ENCODE measurements at regions not wholly inside any gene's neighbourhood (a gene's known extent, or its start where the extent isn't known, plus 50 kb on each side); places are given as distances from the start of the nearest gene placed in this dataset.
"Not testable (repeated sequence)": the region's sequence is repeated elsewhere in the genome, so short reads cannot be mapped to it uniquely, and the experiment has no call there.

DNA sequence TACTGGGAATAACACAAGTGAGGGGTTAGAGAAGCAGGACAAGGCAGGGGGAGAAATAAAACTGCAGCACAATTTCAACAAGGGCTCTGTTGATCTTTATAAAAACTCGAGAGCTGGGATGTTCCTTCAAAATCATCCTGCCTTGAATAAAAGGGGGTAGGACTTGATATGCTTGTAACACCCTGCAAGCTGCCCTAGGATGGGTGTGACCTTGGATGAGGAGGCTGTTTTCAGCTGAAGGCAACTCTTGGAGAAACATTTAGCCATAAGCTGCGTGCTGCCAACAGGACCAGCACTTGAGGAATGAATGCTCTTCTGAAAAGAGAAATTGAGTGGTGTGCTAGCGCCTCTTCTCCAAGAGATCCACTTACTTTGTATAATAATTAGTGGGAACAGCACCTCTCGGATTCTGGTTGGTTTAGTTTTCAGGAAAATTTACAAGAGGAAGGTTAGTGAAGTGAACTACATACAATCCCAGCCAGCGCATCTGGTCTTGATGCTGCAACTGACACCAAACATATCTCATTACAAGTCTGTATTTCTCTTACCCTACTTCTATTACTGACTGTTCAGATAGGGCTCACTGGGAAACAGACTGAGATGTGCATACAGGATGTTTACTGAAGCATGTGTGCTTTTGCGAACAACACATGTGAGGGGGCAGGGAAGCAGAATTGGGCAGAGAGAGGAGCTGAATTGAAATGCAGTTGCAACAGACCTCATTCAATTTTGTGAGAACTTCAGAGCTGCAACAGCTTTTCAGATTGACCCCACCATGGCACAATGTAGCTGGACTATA, 643.0 kb upstream of the GOLIM4 start:
- no peak for DNase-seq

DNA sequence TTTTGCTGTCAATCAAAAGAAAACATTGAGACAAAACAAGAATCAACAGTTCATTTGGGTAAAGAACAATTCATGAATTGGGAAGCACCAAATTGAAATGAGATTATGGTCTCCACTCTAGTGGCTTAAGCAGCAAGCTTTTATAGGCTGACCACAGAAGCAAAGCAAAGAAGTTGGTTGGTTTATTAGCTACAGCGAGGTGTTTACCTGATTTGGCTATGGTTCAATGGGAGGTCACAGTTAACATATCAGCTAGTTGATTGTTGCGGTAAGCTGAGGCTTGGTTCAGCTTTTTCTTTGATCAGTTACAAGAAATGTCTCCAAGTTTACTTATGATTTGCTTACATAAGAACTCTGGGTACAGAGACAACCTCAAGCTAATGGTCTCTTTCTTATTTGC, 640.5 kb upstream of the GOLIM4 start:
- DNase-seq: no peak

DNA sequence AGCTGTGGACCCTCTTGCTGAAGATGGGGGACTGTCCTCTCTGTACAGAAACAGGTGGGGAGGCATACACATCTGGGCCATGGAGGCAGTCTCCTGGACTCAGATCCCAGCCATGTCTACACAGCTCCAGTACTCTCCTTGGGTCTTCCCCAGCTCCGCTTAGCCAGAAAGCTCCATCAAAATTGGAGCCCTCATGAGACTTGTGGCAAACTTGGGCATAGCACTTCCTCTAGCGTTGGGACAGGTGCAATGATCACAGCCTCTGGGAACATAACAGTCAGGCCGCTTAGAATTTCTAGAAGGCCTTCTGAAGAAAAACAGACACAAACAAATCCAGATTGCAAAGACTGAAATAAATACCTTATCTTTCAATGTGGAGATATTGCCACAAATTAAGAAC, 634.3 kb upstream of the GOLIM4 start:
- DNase-seq: no peak

DNA sequence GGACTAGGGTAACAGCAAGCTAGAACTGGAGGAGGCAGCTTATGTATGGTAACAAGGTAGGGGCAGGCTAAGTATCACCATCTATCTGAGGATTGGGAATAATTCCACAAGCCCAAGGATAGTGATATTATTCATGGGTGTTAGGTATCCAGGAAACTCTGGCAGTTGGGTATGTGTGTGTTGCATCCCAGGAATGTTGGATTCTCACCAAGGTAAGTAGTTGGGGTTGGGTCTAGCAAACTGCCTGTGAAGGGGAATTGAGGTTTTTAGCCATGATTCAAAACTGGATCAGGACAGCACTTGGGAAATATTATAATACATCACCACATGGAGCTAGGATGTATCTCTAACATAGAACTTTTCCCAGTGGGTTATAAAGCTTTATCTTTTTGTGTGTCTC, 626.4 kb upstream of the GOLIM4 start:
- DNase-seq: no peak

DNA sequence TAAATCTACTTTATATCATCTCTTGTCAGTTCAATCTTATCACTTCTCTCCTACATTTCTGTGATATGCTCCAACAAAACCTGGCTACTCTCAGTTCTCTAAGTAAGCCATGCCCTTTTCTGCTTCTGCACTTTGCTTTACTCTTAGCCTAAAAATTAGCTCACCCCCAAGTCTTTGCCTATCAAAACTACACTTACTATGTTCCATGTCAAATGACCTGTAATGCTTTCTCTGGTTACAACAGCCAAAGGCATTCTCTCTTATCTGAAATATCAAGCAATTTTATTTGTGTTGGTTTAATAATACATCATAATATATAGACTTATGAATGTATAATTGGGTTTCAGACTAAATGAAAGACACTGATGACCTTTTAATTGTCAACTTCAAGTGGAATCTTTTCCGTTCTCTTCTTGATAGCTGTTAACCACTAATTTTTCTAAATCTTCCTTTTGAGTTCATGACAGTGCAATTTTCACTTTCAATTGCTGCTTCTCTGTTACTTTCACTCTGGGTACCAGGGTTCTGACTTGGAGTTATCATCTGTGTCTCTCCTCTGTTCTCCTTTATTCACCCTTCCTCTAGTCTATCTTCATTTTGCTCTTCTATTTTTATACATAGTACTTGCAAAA, 619.0 kb upstream of the GOLIM4 start:
- no peak for DNase-seq

DNA sequence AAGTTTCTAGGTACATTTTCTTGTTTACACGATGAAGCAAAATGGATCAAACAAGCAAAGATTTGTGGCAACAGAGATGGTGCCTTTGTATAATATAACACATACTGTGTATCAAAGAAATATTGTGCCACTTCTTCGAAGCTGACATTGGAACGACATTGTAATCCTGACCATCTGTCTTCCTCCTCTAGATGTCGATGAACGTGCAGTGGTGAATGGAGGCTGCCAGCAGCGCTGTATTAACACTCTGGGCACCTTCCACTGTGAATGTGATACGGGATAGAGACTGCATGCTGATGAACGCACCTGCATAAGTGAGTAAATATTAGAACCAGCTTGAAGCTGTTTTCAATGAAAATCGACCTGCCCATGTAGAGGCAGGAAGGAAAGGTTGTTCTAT, 613.3 kb upstream of the GOLIM4 start:
- DNase-seq: no peak

DNA sequence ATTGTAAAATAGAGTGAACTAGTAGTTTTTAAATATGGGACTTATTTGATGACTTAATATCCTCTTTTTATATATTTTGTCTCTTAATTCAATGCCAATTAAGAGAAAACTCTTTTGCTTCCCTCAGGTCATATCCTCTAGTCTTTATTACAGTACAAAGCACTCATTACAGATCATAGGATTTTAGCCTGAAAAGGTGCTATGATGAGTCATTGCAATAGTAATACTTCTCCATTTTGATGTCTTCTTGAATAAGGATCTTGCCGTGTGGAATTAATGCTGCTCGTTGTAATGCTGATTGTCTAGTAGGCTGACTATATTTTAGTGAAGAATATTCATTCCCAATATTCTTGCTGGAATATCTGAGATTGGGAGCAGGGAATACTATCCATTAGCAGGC, 612.2 kb upstream of the GOLIM4 start:
- no peak for DNase-seq

DNA sequence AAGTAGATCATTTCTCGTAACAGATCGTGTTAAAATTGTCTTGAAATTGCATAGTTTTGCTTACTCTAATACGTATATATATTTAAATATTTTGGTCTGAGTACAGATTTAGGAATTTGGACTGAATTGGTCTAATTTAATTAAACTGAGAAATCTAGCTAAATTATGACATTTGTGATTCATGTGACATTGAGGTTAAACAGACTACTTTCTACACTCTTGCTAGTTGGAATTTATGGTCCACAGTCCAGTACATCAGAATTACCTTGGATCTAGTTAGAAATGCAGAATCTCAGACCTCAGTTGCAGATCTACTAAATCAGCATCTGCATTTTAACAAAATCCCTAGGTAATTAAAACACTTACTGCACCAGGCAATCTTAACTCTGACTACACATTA, 609.7 kb upstream of the GOLIM4 start:
- DNase-seq: no peak

DNA sequence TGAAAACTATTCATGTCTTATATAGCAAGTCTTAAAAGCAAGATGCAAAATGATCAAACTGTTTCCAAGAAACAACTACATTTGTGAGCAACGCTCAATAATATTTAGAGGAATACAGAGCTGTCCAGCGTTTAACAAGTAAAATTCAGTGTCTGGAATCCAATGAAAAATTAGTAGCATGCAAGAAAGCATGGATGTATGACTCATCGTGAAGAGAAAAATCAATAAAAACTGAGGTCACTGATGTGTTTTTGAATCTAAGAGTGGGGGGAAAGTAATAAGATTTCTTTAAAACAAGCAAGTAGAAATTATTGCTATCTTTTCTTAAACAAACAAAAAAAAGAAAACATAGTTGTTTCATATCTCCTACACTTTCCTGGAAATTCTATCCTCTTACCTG, 600.3 kb upstream of the GOLIM4 start:
- no peak for DNase-seq

DNA sequence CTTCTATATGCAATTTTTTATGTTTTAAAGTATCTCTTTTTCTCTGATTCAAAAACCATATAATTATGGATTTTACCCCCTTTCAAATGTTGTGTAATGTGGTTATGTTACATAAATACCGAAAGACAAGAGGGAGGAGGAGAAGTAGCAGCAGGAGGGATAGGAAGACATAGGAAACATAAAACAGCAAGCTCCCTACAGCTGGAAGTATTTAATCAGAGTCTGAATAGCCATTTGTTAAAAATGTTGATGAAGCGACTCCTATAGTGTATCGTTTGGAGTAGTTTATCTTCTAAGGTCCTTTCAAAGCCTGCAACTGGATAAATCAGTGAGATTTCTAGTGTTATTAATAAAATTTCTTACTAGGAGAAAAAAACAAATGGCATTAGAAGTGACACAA, 598.1 kb upstream of the GOLIM4 start:
- DNase-seq: no peak

DNA sequence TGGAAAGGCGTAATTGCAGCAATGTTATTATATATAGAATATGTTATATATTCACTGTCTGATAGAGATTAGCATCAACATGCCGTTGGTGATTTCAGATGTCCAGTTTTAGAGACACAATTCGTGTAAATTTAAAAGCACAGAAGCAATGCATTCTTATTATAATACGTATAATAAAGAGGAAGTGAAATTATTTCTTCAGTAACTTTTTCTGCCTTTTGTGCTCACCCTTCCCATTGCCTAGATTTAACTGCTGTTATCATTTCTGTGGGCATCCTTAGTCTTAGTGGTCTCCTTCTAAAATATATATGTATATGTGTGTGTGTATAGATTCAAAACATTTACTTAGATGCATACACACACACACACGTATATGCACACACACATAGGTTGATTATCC, 592.5 kb upstream of the GOLIM4 start:
- no peak for DNase-seq

DNA sequence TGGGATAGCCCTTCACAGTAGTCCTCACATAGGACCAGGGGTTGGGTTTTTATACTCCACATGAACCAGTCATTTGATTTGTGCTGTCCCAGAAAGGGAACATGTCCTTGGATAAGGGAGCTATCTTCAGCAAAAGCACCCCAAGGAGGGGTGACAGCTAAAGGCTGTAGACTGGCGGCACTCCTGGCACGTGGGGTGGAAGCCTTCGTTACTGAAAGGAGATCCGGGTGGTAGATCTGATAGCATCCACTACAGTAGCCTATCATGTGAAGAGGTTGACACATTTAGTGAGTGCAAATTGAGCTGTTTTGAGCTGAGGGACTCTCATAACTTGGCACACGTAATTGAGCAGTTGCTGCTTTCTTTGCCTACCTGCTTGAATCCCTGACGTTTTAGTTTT, 588.8 kb upstream of the GOLIM4 start:
- no peak for DNase-seq

DNA sequence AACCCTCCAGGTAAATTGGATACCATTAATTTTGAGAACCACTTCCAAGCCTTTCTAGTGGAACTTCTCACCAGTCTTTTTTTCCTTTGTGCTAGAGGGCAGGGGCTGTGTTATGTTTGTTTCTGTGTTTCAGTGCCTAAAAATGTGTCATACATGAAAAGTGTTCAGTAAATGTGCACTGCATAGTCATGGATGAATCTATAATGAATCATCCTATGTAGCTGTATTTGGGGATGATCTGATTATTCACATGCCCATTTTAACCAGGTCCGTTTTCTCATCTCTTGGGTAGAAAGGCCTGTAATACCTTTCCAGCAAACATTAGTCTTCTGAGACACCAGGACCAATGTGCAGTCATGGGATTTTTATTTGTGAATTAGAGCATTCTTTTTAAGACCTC, 583.0 kb upstream of the GOLIM4 start:
- no peak for DNase-seq

DNA sequence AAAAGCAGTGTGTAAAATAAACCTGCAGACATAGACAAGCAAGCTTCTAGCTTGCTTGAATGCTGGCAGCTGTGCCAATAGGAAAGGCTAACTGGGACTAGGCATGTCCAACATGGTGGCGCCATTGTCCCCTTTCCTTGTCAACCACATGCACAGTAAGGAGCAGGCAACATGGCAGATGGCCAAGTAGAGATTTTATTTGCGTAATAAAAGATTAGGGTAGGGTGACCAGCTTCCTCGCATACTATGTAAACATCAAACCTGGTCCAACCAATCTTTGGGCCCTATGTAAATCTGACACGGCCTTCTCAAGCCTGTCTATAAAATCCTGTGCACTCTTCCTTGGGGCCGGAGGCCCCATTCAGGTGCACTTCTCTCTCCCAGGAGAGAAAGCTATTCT, 575.4 kb upstream of the GOLIM4 start:
- DNase-seq: no peak

DNA sequence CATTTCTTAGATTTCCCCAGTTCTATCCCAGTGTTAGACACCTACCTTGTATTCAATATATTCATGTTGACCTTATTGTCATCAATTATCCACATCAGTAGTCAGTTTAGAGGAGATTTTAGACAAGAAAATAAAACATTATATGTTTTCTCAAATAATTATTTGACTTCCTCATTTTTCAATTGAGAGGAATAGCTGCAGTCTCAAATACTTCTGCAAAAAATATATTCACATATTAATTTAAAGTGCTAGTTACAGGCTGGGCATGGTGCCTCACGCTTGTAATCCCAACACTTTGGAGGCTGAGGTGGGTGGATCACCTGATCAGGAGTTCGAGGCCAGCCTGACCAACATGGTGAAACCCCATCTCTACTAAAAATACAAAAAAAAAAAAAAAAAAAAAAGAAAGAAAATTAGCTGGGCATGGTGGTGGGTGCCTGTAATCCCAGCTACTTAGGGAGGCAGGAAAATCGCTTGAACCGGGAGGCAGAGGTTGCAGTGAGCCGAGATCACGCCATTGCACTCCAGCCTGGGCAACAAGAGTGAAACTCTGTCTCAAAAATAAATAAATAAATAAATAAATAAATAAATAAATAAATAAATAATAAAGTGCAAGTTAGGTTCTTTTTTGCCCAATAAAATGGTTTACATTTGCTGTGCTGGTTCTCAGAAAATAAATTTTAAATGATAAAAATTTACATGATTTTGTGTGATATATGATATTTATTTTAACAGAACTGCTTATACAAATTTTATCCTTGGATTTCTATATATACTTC, 565.3 kb upstream of the GOLIM4 start:
- DNase-seq: not testable (repeated sequence)

DNA sequence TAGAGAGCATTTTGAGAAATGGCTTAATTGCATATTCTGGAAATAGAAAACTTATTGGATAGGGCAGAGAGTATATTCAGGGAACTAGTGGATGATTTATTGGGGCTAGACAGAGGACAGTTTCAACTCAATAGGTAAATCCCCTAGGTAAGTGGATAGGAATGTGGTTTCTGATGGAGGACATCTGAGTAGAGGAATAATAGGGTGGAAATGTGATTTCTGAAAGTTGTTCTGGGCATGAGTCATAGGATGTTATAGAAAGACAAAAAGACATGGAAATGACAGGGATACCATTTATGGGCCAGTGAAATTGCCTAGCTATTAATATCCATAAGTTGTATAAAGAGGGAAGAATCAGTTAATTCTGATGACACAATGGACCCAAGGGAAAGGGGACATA, 563.3 kb upstream of the GOLIM4 start:
- DNase-seq: no peak

DNA sequence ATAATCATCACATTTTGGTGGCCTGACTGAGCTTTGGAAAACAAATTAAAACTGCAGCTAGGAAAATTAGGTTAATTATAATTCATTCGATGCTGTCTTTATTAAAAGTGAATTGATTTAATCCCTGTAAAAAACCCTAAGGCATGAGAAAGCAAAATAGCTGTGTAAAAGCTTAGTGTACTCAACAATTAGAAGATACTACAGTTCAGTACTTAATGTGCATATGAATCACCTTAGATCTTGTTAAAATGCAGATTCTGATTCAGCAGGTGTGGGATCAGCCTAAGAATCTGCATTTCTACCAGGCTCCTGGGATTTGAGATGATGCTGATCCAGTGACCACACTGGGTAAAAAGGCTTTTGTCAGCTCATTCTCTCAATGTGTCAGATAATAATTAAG, 559.9 kb upstream of the GOLIM4 start:
- no peak for DNase-seq

DNA sequence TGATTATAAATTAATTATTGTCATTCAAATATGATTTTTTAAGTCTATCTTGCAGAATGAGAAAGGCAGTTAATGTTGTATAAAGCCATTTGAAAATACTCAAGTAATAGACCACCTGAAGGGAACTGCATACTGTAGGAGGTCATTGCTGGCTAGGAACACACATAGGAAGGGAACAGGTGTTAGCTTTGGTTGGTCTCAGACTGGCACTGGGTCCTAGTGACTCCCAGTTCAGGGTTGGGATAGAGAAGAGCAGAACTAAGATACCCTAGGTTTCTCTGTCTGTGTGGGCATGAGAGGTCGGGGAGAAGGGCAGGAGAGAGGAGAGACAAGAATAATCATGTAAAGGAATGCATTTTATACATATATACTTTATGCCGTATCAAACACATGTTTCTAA, 559.0 kb upstream of the GOLIM4 start:
- no peak for DNase-seq

DNA sequence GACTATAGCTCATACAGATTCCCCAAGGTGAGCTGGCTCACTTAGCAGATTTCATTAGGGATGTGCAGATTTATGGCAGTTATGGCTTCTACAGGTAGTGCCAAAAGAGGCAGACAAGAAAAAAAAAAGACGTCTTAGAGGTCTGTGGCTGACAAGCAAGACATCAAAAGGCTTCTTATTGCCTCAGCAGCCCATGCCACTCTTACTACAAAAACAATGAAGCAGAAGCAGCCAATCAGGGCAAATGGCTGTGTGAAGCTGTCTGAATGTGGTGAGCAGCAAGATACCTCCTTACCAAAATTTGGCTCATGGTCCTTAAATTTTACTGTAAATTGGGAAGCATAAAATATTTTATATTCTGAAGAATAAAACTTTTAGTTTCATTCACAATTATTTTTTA, 557.5 kb upstream of the GOLIM4 start:
- DNase-seq: no peak

DNA sequence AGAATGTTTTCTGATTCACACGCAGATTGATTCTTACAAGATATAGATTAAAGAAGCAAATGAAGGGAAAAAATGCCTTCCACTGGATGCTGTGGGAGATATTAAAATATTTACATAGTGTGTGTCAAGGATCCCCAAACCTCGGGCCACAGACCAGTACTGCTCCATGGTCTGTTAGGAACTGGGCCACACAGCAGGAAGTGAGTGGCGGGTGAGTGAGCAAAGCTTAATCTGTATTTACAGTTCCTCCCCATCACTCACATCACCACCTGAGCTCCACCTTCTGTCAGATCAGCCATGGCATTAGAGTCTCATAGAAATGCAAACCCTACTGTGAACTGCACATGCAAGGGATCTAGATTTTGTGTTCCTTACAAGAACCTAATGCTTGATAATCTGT, 552.6 kb upstream of the GOLIM4 start:
- no peak for DNase-seq

DNA sequence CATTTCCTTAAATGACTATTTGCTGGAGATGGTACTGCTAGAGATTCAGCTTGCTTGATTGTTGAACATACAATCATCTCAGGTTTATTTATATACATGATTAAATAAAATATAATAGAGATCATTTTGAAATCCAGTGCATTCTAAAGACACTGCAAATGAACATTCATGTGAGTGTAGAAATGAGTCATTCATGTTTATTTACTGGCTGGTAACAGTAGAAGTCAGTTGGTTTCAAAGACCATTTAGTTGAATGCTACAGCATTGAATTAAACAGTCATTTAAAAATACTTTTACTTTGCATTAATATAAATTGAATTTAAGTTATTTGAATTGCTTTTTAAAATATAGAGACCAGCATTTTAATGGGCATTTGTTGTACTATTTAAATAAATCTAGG, 551.9 kb upstream of the GOLIM4 start:
- DNase-seq: no peak

DNA sequence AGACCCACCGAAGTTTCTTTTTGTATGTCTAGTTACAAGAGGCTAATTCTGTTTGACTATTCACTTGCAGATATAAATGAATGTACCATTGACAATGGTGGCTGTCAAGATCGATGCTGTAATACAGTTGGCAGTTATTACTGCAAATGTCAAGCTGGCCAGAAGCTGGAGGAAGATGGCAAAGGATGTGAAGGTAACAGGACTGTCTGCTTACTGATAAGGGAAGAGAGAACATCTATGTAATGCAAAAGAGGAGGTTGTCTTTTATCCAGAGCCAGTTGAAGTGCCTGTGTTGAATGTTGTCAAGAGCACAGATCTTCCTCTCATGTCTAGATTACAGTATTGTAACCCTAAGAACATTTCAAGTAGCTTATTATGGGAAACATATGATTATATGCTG, 549.5 kb upstream of the GOLIM4 start:
- no peak for DNase-seq

DNA sequence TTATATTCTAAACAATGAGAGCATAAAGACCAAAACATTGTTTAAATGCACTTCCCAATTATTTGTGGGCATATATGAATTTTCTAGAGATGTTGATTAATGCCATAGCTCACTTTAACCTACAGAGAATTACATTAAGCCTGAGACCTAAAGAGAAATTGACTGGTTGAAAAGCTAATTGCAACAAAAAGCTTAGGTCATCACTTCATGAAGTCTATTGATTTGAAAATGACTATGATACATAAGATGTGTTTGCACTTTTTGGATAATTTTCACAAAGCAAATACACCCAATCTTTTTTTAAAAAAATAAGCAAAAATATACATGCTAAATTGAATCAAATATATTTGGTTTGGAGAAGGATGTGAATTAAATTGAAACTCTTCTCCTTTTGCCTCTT, 532.8 kb upstream of the GOLIM4 start:
- DNase-seq: no peak

DNA sequence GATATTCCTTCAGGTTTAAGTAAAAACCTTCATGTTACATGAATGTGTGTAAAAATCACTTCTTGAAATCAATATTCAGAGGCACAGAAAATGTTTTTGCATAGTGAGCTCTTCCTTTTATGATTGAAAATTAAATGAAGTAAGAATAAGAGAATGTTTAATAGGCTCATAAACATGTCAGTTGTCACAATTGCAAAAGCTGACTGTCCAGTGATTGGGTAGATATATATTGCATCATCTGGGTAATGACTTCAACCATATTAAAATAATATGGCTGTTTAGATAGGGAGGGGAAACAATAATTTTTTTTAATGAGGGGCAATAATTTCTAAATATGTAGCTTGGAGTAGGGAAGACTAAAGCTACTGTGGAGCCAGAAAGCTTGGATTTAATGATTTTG, 529.8 kb upstream of the GOLIM4 start:
- DNase-seq: no peak

Measured in GDM1 (cell line).